Activated CD4-positive, alpha-beta T cell treated with anti-CD3 and anti-CD28 coated beads for 4 hours (primary cell): ENCODE measurements at regions not wholly inside any gene's neighbourhood (a gene's known extent, or its start where the extent isn't known, plus 50 kb on each side); places are given as distances from the start of the nearest gene placed in this dataset.

Source experiments
- DNase-seq, 2 donors: peaks; one replicate each; pipeline ENCODE4 v3.0.0-alpha.2; 2020

GRCh38 chr3:189049458-189050236, 122.1 kb upstream of the TPRG1 start:
- DNase-seq, result no peak

GRCh38 chr3:189053322-189053721, 118.4 kb upstream of the TPRG1 start:
- DNase-seq, result no peak

DNA sequence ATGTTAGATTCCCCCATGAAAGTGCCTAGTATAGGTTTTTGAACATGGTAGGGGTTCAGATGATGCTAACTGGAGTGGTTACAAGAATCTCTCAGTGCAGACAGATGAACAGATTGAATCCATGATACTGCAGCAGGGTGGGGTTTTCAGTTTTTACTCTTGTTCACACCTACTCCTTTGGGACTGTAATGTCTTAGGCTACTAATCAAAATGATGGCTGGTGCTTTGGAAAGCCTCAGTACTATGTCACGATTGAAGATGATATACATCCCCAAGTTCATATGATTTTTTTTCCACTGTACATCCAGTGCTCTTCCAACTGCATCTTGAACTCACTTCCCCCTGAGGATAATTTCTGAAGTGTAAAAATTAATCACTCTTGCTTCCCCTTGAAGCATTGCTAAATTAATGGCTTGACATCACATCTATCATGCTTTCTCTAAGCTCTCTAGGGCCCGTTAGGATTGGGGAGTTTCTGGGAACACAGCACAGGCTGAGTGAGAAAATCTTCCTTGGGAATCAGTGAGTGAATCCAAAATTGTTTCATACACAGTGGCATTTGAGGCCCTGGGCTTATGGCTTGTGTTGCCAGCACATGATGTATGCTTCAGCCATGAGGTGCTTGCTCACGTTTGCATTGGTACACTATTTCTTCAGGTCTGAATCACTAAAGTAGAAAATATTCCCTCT, 115.0 kb upstream of the TPRG1 start:
- DNase-seq, result no peak

DNA sequence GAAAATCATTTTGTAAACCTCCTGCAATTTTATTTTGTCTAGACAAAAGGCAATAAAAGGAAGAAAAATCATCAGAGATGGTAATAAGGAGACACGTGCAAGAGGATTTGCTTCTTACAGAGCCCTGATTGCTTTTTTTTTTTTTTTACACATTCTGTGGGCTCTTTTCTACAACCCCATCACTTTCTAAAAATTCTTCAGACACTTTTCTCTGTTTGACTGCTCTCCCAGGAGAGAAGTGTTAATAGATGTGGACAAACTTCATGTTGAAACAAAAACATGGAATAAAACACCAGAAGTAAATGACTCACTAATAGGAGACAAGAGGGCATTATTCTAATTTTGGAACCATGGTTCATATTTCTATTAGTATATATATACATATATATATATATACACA, 114.4 kb upstream of the TPRG1 start:
- DNase-seq, result no peak

DNA sequence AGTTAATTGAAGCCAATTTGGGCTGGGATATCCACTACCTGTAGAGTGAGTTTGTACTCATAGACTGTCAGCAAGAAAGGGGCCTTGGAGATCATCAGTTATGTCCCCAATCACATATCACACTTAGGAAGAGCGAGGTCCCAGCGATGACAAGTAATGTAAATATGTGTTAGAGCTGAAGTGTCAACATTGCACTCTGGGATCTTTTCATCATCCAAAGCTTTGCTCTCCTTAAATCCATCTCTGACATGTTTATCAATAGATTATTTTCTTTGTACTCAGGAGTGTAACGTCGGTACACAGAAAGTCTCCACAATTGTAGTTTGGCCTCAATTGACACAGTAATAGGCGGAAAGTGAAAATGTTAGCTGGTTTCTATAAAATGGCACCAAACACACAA, 113.7 kb upstream of the TPRG1 start:
- no peak for DNase-seq

DNA sequence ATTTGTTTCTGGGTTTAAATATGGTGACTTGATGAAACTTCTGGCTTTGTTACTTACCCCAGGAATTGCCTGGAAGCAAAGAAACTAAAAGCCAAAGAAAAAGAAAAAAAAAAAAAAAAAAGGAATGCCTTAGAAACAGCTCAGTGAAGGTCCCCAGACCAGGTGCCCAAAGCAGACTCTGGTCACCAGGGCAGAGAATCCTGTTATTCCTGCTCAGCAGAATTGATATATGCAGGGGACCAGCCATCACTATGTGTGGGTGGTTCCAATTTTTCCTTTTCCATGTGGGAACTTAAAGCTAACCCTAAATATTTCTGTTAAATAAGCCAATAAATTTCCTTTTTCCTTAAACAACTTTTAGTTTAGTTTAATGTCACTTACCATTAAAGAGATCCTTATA, 100.8 kb upstream of the TPRG1 start:
- no peak for DNase-seq

DNA sequence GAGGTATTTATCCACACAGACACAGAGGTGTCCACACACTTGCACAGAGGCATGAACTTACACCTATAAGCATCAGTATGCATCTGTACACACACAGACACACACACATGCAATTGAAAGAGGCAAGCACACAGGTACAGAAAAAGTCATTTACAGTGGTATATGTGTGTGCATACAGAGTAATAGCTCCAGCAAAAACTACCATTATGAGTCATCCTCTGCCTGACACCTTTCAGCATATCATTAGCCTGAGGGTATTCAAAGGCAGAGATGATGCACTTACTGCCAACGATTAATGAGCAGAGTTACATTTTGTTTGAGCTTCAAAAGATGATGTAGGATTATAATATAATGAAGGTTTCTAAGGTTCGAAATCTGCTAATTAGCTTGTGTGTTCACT, 100.3 kb upstream of the TPRG1 start:
- no peak for DNase-seq

- no peak for DNase-seq
Observed at GRCh38 chr3:189076449-189076848, 95.3 kb upstream of the TPRG1 start.

DNA sequence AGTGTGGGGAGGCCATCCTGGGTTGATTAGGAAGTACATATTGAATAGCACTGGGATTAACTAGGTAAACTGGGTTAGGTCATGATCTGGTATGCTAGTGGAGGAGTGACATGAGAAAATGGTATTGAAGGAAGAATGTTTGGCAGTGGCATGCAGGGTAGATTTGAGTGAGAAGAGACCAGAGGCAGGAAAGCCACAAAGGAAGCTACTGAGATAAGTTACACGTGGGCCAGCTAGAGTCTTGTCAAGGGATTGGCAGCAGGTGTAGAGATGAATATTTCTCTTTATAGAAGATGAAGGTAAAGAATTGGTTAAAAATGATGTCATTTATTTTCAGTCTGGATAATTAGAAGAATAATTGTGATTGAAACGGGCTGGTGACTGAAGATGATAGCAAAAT, 91.0 kb upstream of the TPRG1 start:
- DNase-seq, result no peak

GRCh38 chr3:189082666-189083427, 88.9 kb upstream of the TPRG1 start:
- DNase-seq, result no peak

GRCh38 chr3:189084620-189085019, 87.2 kb upstream of the TPRG1 start:
- no peak for DNase-seq

DNA sequence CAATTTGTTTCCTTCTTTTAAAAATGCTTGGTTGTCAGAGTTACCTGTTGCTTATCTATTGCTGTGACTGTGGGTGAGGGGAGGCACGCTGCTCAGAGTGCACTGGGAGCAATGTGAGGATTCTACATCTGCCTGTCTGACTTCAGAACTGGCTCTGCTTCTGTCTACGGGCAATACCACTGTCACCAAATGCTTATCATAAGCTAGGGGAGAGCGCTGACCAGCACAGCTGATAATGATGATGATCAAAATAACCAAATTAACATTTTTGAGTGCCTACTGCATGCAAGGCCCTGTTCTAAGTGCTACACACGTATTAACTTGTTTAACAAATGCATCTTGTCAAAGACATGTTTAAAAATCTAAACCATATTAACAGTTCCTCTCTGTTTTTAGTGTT, 79.2 kb upstream of the TPRG1 start:
- DNase-seq, result no peak

DNA sequence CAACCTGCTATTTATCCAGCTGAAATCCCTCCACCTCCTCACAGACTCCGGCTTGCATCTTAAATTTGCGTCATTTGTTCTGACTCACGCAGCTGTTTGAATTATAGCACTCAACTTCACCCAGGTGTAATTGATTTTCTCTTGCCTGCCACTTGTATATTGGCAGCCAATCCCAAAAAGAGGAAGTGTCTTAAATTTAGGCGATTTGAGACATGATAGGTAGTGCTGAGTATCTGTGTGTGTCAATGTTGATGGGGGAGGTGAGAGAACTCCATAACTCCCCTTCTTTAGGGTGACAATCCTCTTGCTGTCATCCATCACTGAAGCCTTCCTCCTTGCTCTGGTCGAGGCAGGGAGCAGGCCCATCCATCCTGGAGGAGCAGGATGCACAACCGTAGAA, 77.2 kb upstream of the TPRG1 start:
- no peak for DNase-seq

- no peak for DNase-seq
Observed at GRCh38 chr3:189096092-189096491, 75.7 kb upstream of the TPRG1 start.

- no peak for DNase-seq
Observed at GRCh38 chr3:189099031-189099471, 72.7 kb upstream of the TPRG1 start.

DNA sequence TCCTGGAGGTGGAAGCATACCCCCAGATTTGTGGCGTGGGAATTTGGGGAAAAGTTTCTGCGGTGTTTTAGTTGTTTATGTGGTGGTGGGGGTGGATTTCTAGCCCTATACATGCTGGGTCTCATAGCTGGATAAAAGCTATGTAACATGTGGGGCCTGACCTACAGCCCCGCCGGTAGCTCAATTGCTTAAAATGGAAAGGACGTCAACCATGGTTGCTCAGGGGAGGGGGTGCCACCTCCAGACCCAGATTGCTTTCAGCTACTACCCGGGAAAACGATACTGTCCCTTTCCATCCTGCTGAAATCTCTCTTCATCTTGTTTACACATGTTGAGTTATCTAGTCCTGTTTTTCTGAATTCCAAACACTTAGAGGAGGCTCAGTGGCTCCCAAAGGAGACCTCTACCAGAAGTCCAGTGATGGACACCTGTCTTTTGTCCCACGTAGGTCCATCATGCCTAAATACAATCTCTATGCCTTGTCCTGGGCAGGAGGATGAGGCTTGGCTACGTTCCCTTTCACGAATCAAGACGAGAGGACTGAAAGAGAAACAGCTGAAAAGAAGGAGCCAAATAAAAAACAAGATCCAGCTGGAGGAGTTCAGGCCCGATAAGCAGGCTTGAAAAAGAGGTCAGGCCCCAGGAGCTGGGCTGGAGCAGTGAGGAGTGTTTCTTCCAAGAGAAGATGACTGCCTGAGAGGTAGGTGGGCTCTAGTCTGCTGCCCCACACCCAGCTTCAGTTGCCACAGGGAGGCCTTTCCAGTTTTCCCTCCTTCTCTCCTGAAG, 72.1 kb upstream of the TPRG1 start:
- DNase-seq, result no peak

DNA sequence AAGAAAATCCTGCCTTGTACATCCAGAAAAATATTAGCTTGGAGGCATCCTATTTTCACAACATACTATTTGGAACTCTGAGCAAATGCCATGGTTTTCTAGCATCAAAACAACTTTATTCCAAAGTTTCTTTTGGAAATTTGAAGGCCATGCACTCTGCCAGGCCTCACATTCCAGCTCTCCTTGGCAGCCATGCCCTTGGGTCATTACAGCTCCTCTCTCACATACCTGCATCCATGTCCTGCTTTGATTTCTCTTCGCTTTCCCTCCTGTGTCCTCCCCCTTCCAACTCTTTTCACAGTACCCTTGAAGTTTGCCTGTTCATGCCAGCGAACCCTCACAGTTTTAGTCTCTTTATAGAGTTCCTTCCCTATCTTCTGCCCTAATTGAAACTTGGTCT, 70.9 kb upstream of the TPRG1 start:
- DNase-seq, result no peak

DNA sequence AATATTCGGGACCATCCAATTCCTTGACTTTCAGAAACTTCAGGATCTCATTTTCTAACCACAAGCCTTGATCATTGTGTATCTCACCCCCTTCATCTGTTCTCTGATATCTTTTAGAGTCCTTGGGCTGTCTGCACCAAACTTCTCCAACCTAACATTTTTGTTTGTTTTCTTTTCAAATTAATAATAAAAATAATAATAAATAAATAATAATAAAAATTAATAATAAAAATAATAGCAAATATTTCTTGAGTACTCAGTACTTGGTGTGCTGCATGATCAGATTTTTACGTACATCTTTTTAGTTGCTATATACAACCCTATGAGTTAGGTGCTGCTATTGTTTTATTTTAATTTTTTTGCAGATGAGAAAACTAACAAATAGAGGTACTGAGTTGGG, 70.2 kb upstream of the TPRG1 start:
- DNase-seq, result no peak

DNA sequence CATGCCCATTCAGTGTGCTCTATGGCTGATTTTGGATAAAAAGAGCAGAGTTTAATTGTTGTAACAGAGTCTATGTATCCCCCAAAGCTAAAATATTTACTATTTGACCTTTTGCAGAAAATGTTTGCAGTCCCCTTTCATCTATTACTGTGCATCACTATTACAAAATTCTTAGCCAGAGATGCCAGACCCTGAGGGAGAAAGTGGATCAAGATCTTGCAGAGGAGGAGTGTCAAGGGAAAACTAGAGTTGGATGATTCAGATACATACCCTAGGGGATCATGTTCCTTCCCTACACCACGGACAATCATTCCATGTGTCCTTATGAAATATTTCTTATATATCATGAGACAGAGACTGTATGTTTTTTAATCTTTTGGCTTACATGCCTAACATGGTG, 68.6 kb upstream of the TPRG1 start:
- no peak for DNase-seq

DNA sequence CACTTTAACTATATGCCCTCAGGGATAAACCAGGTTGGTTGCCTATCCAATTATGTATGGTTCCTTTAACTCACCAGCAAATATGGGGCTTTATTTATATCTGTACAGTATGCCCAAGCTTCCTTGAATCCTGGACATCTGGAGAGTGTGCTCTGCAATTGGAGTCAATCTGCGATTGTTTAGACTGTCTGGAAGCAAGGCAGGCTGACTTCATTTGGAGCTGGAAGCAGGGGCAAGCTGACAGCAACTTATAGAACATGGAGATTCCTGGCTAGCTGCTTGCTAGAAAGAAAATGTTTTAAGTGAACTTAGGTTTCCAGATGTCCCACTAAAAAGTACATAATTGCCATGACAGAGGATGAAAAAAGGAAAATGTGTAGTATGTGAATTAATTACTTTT, 63.7 kb upstream of the TPRG1 start:
- no peak for DNase-seq

- no peak for DNase-seq
Observed at GRCh38 chr3:189108735-189109134, 63.0 kb upstream of the TPRG1 start.

GRCh38 chr3:189109145-189109544, 62.6 kb upstream of the TPRG1 start:
- no peak for DNase-seq

DNA sequence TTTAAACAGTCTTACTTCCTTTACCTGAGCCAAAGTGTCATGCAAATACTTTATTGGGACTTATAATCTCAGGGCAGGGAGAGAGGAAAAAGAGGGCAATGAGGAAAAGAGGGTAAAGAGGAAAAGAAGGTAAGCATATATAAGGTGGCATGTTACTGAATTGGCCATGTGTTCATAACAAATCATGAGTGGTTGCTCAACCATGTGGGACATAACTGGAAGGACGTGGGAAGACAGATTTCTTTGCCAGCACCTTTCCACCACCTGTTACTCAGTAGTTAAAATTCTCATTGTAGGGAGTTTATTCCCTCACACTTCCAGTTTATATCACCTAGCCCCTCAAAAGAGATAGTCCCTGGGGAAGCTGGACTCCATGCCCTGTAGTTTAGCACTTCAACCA, 54.7 kb upstream of the TPRG1 start:
- DNase-seq, result no peak
